GM19468 (cell line): ENCODE measurements at regions not wholly inside any gene's neighbourhood (a gene's known extent, or its start where the extent isn't known, plus 50 kb on each side); places are given as distances from the start of the nearest gene placed in this dataset.
"Not testable (repeated sequence)": the region's sequence is repeated elsewhere in the genome, so short reads cannot be mapped to it uniquely, and the experiment has no call there.

Source experiments
- ATAC-seq: cut with Tn5 transposase; IDR thresholded peaks from one replicate; pipeline ENCODE4 v1.9.1; 2021; ENCODE audit warnings: mild to moderate bottlenecking, moderate library complexity, moderate number of reproducible peaks; ENCODE audit not compliant: unreplicated experiment; ENCODE audit errors: extremely low read depth

GRCh38 chr2:221943076-221943810 lies 355.6 kb downstream of the PAX3 start:
- ATAC-seq, result no peak

GRCh38 chr2:221931251-221931991 lies 359.3 kb upstream of the EPHA4 start:
- ATAC-seq, result no peak

GRCh38 chr2:221929259-221929658 lies 357.2 kb upstream of the EPHA4 start:
- ATAC-seq, result no peak

DNA sequence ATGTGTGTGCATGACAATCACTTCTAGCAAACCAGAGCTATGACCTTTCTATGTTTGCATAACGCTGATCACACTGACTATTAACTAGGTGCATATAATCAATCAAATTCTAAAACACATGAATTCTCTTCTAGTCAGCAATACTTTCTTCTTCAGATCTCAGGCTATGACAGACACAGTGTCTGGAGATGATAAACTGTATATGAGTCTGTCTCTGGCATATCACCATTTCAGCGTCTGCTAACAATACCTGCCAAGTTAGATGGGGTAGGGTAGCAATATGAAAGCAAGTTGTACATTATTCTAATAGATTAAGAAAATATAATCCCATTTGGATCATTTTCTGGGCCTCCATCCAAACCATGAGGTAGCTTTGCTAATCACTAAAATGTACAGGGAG lies 354.2 kb upstream of the EPHA4 start:
- ATAC-seq, result no peak

DNA sequence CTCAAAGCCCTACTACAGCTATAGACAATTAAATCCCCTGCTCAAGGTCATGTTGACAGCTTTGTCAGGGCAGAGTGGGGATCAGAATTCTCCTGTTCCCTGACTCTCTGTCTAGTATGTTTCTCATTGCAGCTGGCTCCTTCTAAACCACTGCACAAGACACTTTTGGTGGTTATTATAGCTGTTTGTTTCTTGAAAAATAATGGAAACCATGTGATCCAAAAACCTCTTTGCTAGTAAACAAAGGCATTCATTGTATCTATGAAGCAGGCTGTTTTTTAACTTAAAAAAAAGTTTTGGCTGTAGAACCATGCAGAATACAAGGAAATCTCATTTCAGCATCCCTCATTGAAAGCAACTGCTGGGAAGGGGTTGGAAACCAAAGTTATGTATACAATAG lies 352.5 kb upstream of the EPHA4 start:
- no peak for ATAC-seq

DNA sequence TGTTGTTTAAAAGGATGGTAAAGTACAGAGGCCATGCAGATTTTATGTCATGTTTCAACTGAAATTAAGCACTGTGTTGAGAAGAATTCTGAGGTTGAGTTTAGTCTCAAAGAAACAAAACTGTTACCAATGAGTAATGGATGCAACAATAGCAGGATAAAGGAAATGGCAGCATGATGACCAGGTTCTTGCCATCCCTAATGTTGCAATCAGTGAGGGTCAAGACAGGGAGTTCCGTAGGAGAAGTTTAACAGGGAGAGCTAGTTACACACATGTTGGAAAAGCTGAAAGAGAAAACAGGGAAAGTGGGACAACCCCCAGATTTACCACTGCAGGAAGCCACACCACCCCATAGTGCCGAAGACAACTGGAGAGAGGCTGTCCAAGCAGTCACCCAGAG lies 343.8 kb upstream of the EPHA4 start:
- ATAC-seq, result no peak

DNA sequence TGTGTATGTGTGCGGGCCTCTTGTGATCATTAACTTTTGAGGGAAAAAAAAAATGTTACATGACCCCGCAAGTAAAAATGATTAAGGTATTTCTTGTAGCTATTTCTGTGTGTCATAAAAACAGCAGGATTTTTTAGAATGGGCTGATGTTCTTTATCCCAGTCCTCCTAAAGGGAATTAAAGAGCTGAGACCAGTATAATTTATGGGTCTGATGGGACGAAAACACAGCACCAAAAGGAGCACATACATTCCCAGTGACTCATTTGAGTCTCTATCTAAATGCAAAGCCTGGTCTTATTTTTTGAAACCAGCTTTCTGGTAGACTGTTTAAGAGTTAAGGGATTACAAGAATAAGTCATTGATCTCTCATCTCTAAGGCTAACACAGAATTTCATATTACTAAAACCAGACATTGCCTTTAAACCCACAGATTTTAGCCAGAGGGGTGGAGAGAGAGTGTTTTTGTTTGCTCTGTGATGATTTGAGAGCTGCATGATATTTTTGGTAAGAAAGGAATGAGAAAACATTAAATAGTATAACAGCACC lies 342.3 kb upstream of the EPHA4 start:
- no peak for ATAC-seq

- ATAC-seq, result no peak
These were observed 339.8 kb upstream of the EPHA4 start for GRCh38 chr2:221911890-221912289.

GRCh38 chr2:221911321-221911720 lies 339.2 kb upstream of the EPHA4 start:
- no peak for ATAC-seq

- ATAC-seq, result no peak
These were observed 336.4 kb upstream of the EPHA4 start for GRCh38 chr2:221908518-221908917.

DNA sequence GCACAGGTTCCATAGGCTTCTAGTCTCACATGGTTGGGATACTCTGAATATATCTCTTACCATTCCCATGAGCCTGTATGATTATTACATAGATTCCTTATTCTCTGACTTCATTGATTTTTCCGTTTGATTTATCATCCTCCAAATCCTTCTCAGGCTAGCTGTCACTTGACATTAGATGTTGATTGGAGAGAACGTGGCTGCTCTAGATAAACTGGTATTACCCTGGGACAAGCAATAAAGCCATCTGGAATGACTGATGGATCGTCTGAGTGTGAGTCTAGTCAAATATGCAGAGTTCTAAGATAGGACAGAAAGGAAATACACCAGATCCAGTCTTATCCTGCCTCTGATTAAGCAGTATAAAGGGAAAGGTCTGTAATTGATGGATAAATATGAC lies 325.6 kb upstream of the EPHA4 start:
- no peak for ATAC-seq

DNA sequence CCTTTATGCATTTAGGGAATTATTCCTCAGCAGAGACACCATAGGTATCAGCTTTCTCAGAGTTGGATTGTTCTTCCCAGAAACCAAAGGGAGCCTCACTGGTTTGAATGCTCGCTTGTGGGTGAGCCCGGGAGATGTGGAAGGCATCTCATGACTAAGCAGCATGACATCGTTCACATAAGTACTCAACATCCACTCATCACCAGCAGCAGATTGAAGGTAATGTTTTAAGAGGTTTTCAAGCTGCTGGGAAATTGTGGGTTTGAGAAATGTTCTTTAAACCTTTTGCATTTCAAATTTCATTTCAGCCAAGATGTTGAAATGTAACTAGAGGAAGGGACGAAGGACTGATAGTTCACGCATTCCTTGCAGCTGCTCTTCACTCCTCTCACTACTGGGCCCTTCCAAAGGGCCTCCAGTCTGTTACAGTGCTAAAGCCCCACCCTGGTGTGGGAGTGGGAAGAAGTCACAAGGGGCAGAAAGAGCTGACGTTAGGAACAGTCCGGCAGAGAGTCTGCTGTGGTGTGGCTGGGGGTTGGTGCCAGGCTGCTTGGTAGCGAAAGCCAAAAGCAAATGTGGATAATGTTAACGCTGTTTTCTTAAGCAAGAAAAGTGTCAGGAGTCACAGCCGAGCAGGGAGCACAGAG lies 324.5 kb upstream of the EPHA4 start:
- no peak for ATAC-seq

- ATAC-seq, result no peak
These were observed 323.4 kb upstream of the EPHA4 start for GRCh38 chr2:221895366-221896121.

DNA sequence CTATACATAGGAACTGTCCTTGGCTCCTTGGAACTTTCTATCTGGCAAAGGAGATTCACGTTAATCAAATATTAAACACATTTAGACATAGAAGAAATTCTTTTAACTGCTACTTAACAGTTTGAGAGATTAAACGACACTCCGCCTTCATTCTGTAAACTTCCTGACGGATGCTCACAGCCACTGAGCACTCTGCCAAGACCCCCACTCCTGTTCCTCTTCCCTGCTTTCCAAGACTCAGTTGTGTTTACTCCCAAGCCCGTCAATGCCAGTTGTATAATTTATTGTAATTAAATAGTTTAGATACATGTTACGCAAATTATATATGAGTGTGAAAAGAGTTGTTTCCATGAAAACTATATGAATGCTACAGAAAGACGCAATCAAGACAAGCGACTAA lies 321.4 kb upstream of the EPHA4 start:
- ATAC-seq, result no peak

DNA sequence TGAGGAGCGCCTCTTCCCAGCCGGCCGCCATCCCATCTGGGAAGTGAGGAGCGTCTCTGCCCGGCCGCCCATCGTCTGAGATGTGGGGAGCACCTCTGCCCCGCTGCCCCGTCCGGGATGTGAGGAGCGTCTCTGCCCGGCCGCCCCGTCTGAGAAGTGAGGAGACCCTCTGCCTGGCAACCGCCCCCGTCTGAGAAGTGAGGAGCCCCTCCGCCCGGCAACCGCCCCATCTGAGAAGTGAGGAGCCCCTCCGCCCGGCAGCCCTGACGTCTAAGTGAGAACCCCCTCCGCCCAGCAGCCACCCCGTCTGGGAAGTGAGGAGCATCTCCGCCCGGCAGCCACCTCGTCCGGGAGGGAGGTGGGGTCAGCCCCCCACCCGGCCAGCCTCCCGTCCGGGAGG lies 319.9 kb upstream of the EPHA4 start:
- ATAC-seq, result not testable (repeated sequence)

DNA sequence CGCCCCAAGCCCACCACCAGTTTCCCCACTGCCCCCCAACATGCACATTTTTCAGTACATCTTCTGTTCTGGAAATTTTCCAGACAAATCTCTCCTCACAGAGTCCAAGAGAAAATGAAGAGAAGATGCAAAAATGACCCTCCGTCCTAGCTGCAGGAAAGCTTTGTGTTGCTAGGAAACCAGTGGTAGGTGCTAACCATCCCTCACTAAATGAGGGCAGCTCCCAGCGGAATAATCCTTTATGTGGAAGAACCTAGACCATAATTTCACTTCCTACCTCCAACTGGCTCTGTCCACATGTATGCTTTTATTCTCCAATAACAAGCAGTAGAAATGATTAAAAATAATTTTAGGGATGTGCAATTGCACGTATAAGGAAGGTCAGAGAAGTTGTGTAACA lies 311.9 kb upstream of the EPHA4 start:
- no peak for ATAC-seq

GRCh38 chr2:221876016-221876415 lies 303.9 kb upstream of the EPHA4 start:
- ATAC-seq, result no peak

GRCh38 chr2:221874444-221874843 lies 302.3 kb upstream of the EPHA4 start:
- ATAC-seq, result no peak

DNA sequence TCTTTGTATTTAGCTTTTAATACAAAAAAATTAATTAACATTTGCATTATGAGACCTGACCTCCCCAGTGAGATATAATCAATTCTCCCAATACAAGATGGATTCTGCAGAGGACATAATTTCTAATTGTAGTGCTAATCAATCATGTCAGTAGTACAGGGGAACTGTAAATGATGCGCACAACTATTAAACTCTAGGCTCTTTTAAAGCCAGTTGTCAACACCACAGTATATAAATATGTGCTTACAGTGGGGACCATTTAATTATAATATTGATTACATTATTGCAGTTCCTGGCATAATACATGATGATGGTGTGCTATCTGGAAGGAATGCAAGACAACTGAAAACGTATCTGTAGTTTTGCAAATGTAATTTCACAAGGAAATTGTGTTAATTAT lies 285.6 kb upstream of the EPHA4 start:
- ATAC-seq, result no peak

DNA sequence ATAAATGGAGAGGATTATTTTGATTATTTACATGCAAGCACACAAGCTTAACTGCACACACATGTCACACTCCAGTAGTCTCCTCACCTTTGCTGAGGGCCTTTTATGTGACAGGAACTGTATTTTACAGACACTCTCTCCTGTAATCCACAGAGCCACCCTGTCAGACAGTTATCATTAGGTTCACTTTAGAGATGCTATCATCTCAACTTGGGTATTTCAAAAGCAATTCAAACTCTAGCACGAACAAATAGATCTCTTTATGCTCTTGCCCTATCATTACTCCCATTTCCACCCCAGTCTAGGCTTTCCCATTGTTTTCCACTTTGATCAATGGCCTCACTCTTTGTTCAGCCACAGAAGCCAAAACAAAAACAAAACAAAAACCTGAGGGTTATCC lies 281.2 kb upstream of the EPHA4 start:
- no peak for ATAC-seq
